ENCODE measurements at regions not wholly inside any gene's neighbourhood (a gene's known extent, or its start where the extent isn't known, plus 50 kb on each side); places are given as distances from the start of the nearest gene placed in this dataset.

DNA sequence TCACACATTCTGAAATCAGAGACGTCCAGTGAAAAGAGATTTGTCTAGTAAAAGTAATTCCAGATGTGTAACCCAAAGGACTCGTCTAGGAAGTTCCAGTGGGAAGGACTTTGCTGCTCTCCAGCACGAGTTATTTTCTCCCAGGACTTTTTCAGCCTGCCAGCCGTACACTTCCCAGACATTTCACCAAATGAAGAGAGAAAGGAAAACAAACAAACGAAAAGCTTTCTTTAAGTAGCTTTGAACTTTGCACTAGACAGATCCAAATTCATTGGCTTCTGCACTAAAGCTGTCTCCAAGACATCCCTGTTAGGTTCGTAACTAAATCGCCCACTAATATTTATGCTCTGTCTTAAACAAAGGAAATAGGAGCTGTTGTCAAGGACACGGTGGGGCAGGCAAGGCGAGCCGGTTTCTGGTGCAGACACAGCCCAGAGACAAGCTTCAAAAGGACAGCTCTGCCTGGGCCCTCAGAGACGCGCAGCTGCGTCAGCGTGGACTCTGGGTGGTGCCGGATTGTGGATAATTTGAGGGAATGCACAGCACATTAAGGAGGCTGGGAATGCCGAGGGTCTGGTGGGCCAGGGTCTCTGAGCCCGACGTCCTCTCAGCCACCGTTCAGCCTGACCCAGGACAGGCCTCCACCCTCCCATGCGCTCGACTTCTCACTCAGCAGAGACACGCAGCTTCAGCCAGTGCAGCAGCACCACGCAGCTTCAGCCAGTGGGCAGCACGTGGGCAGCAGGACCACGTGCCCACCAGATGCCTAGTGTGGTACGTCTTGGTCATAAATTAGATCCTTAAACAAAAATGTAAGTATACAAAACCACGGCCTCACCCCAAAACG is 64.1 kb upstream of the INSIG1 start:
- no peak for DNase-seq (ENCODE audit: extremely low read depth, insufficient read length)
- TF ChIP-seq, protein P1, sequence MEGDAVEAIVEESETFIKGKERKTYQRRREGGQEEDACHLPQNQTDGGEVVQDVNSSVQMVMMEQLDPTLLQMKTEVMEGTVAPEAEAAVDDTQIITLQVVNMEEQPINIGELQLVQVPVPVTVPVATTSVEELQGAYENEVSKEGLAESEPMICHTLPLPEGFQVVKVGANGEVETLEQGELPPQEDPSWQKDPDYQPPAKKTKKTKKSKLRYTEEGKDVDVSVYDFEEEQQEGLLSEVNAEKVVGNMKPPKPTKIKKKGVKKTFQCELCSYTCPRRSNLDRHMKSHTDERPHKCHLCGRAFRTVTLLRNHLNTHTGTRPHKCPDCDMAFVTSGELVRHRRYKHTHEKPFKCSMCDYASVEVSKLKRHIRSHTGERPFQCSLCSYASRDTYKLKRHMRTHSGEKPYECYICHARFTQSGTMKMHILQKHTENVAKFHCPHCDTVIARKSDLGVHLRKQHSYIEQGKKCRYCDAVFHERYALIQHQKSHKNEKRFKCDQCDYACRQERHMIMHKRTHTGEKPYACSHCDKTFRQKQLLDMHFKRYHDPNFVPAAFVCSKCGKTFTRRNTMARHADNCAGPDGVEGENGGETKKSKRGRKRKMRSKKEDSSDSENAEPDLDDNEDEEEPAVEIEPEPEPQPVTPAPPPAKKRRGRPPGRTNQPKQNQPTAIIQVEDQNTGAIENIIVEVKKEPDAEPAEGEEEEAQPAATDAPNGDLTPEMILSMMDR (IDR thresholded peaks at IDR 0.05; ENCODE audit: insufficient read depth, low read length, poor library complexity, severe bottlenecking), result no peak
- no peaks in the 10 kb centered on the region for H3K36me3 ChIP-seq (ENCODE audit: control insufficient read depth, insufficient read depth, low read length)
- no peaks in the 10 kb centered on the region for H3K27me3 ChIP-seq (replicated peaks; ENCODE audit: control insufficient read depth, insufficient read depth, low read length)
- H3K4me3 ChIP-seq (replicated peaks; ENCODE audit: low read depth, low read length), result no peak overlapping the region

DNA sequence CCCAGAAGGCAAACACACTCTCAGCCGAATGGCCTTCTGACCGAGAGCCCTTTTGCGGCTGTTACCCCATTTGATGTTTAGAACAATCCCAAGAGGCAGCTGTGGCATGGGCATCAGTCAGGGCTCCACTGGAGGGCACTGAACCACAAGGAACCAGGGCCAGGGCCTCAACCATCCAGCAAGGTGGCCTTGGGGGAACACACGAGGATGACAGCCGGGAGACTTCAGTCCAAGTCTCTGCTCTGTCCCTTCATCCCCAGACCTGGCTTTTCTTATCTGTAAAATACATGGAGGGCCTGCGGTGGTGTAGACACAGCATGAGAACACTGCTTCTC is 63.6 kb upstream of the INSIG1 start:
- Histone ChIP-seq H3K4me3 (replicated peaks; ENCODE audit: low read depth, low read length) (no peak overlapping the region), H3K27me3 (replicated peaks; ENCODE audit: control insufficient read depth, insufficient read depth, low read length) (no peaks in the 10 kb centered on the region), H3K36me3 (ENCODE audit: control insufficient read depth, insufficient read depth, low read length) (no peaks in the 10 kb centered on the region)
- TF ChIP-seq, protein P1 (IDR thresholded peaks at IDR 0.05; ENCODE audit: insufficient read depth, low read length, poor library complexity, severe bottlenecking), result no peak
- no peak for DNase-seq (ENCODE audit: extremely low read depth, insufficient read length)

DNA sequence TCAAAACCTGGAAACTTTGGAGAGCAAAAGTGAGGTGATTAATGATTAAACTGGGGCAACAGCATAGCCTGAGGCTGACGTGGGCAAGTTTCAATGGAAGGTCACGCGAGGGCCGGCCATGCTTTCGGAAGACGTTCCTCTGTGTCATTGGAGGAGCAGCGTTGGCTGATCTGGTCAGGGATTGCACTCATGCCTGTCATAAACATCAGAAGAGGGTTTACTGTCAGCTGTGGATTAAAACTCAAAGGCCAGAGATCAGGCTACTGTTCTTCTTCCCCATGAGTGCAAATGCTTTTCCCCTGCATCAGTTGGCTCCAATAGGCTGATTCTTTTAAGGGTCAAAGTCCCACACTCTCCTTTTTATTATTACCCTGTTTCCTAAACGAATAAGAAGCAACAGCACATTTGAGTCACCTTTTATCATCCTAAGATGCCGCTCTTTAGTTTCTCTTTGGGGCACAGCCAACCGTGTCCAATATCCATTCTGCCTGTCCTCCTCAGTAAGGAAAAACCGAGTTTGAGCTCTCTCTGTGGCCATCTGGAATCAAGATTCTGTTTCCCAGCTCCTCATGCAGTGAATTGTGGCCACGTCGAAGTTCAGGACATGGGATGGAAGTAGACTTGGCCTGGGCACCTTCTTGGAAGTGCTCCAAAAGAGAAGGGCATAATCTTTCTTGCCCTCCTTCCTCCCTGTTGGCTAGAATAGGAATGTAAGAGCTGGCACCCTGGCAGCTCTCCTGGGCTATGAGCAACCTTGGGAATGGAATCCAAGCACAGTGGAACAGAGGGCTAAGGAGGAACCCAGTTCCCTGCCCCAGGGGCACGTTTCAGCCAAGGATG is 62.5 kb upstream of the INSIG1 start:
- H3K4me3 ChIP-seq (replicated peaks; ENCODE audit: low read depth, low read length), result no peak overlapping the region
- DNase-seq (ENCODE audit: extremely low read depth, insufficient read length), result no peak
- H3K36me3 ChIP-seq (ENCODE audit: control insufficient read depth, insufficient read depth, low read length), result no peaks in the 10 kb centered on the region
- TF ChIP-seq, protein P1 (IDR thresholded peaks at IDR 0.05; ENCODE audit: insufficient read depth, low read length, poor library complexity, severe bottlenecking), result no peak
- no peaks in the 10 kb centered on the region for H3K27me3 ChIP-seq (replicated peaks; ENCODE audit: control insufficient read depth, insufficient read depth, low read length)

DNA sequence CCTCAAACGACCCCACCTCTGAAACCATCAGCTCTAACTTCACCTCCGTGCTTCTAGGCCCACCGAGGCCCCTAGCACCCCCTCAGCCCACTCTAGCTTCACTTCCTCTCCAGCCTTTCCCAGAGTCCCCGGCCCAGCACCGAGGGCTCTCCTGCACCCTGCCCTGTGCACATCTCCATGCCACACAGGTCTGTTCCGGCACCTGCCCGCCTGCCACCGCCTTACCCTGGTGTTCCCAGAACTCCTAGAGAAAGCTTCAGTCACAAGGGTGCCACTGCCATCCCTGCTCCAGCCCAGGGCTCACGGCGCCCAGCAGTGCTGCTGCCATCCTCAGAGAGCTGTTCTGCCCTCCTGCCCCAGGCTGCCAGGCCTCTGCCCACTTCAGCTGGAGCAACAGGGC is 61.3 kb upstream of the INSIG1 start:
- TF ChIP-seq, protein P1 (IDR thresholded peaks at IDR 0.05; ENCODE audit: insufficient read depth, low read length, poor library complexity, severe bottlenecking), result no peak
- no peaks in the 10 kb centered on the region for H3K36me3 ChIP-seq (ENCODE audit: control insufficient read depth, insufficient read depth, low read length)

DNA sequence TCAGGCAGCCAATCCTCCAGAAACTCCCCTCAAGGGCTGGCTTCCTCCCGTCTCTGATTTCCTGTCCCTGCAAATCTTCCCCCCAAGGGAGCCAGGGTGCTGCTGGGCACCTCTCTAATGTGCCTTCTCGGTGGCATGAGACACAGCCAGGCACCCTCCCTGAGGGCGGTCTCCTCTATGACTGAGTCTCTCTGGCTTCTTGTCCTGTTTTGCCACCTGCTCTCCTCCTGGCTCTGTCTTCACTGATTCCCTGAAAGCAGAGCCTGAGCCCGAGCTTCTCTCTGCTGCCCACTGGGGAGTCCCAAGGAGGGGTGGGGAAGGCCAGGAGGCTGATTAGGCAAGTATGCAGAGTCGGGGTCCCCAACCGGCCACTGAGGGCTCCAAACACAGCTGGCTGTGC is 60.4 kb upstream of the INSIG1 start:
- H3K27me3 ChIP-seq (replicated peaks; ENCODE audit: control insufficient read depth, insufficient read depth, low read length), result no peaks in the 10 kb centered on the region
- DNase-seq (ENCODE audit: extremely low read depth, insufficient read length), result no peak
- H3K4me3 ChIP-seq (replicated peaks; ENCODE audit: low read depth, low read length), result no peak overlapping the region
- no peaks in the 10 kb centered on the region for H3K36me3 ChIP-seq (ENCODE audit: control insufficient read depth, insufficient read depth, low read length)
- TF ChIP-seq, protein P1 (IDR thresholded peaks at IDR 0.05; ENCODE audit: insufficient read depth, low read length, poor library complexity, severe bottlenecking), result no peak

More for the DNA sequence above, 61.3 kb upstream of the INSIG1 start:
- DNase-seq (ENCODE audit: extremely low read depth, insufficient read length), result no peak
- H3K27me3 ChIP-seq (replicated peaks; ENCODE audit: control insufficient read depth, insufficient read depth, low read length), result no peaks in the 10 kb centered on the region
- H3K4me3 ChIP-seq (replicated peaks; ENCODE audit: low read depth, low read length), result no peak overlapping the region

All from GM06990 (cell line).